HG03378 (cell line): ENCODE measurements at regions not wholly inside any gene's neighbourhood (a gene's known extent, or its start where the extent isn't known, plus 50 kb on each side); places are given as distances from the start of the nearest gene placed in this dataset.

Experiments used
- ATAC-seq: cut with Tn5 transposase; IDR thresholded peaks from one replicate; pipeline ENCODE4 v1.9.1; 2021; ENCODE audit warnings: mild to moderate bottlenecking, moderate library complexity; ENCODE audit not compliant: unreplicated experiment

DNA sequence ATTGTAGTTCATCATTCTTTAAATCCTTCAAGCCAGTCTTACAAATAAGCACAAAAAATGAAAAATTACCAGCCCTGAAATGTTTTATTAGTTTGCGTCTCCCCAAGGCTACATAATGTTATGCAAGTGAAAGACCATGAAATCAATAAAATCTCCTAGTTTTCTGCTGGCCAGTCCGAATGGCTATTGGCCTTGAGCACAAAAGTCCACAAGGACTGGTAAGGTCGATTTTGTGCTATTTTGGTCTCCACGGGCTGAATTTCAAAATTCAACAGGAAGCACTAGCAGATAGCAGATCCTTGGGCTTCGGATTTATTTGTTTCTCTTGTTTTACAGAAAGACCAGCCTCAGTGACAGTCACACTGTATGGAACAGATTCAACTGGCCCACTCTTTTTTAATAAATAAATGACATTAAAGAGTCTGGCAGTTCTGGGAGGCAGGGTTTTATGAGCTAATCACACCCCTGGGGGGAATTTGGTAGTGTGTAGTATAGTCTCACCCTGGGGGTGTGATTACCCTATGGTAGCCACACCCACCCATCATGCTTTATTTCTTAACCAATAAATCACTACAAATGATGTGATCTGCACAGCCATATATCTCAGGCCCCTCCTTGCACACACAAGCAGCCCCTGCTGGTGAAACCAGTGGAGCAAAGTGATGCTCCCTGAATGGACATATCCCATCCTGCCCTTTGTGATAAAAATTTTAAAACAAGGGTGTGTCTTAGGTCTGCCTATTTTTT is 51.1 kb upstream of the TMEM33 start:
- ATAC-seq: no peak

DNA sequence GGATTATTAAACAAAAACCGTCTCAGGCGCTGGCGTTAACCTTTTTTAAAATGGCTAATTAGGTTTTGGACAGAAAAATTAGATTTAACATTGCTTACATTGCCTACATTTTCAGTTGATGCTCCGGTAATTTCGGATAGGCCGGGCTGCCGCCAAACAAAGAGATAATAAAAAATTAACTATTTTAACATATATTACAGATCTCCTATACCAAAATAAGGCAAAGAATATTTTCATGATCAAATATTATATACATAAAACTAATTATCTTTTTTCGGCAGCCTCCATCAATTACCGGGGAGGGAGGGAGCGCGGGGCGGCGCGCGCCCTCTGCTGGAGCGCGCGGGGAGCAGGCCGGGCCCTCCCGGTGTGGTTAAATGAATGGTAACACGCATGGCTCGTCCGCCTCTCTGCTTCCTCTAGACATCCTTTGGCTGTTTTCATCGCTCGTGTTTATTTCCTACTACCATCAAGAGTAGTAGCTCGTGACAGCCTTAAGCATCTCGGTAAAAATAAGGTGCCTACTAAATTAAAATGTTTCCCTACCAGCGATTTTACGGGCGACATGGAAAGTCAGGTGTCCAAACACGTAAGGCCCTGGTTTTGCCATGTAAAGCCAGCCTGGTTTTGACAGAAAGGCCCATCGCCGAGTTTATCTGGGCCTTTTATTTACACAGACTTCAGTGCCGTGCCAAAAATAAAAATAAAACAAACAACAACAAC is 52.4 kb upstream of the TMEM33 start:
- ATAC-seq: no peak

DNA sequence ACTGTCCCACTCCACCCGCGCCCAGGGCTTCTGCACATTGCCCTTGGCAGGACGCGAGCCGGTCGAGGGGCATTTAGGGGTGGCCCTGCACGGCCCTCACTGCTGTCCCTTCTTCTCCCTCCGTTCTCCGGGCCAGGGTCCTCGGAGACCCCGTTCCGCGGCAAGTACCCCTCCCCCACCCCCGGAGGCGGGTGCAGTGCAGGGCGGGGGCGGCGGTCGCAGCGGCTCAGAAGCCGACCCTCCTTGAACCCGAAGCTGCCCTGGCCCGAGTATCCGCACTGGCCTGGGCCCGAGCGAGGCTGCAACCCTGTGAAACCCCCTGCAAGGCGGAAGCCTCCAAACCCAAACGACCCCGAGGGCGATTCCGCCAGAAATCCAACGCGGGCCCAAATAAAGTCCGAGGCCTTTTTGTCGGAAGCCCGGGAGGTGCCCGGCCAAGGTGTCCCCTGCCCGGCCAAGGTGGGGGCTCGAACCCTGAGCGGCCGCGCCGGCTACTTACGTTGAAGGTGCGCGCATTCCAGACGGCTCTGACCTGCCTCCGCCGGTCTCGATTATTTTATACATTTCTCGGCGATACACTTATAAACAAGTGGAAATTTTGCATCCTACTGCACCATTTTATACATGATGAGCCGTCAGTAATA is 53.1 kb upstream of the TMEM33 start:
- ATAC-seq: no peak

- no peak for ATAC-seq
Measured at GRCh38 chr4:41880840-41881831, 54.1 kb upstream of the TMEM33 start.

DNA sequence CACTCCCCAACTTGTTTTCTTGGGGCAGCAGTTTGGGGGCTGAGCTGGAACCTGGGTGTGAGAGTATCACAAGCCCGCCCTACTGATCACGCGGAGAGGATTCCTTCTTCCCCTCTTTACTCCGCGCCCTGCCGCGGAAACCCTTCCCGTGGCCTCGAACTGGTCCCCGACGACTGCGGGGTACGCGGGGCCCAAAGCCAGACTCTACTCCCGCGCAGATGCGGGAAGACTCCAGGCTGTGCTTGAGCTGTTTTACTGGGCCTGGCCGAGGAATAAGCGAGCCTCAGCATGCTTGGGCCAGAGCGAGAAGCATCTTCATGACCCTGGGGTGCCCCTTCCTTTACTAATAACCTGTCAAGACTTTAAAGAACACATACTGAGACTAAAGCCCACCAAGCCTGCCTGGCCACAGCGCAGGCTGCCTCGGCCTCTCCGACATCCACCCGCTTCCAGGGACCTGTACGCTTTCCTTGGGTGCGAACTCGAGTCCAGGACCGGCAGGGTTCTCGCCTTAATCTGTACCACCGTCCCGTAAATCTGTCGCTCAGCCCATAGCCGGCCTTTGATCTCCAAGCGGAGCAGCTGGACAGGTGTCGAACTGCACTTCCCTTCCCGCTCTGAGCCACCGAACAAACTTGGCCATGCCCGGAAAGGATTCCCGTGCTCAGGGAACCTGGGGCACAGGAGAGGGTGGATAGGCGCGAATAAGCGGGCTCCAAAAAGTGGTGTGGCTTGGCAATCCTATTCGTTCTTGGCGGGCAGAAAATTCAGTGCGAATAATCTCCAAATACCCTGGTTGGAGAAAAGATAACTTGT is 55.0 kb upstream of the TMEM33 start:
- ATAC-seq: no peak

DNA sequence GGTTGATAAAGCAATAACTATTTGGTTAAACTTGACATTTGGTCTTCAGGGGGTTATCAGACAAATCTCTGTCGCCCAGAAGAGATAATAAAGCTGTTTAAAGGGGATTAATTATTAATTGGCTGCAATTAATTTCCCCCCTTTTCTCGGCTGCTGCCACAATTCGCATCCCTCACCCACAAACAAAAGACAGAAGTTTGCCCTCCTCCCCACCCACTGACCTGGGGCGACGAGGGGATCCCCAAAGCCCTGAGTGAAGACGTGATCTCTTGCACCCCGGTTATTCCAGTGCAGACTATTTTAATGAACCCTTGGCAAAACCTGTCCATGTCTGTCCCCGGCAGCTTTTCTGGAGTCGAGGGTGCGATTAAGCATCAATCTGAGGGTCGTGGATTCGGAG is 55.7 kb upstream of the TMEM33 start:
- ATAC-seq: no peak

DNA sequence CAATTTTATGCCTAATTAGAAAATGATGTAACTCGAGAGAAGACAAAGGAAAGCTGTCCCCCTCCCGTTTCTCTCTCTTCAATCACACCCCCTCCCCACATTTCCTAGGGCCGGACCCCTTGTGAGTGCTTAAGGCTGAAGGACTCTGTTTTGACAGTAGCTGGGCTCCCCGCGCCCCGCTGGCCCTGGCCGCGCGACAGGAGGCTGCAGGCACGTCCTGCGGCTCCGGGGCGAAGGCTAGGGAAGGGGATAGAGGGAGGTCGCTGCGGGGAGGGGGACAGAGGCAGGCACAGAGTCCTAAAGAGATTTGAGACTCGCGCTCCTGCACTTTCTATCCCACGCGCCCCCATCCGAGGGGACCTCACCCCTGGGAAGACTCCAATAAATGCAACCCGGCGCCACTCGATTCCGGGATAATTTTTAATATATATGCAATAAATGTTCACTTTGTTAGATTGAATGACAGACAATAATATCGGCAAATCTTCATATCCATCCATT is 56.2 kb upstream of the TMEM33 start:
- no peak for ATAC-seq

GRCh38 chr4:41878170-41878969 is 56.9 kb upstream of the TMEM33 start:
- no peak for ATAC-seq

GRCh38 chr4:41877020-41877796 is 58.0 kb upstream of the TMEM33 start:
- no peak for ATAC-seq

- no peak for ATAC-seq
Measured at GRCh38 chr4:41874873-41875272, 60.4 kb upstream of the TMEM33 start.

GRCh38 chr4:41874398-41874797 is 60.8 kb upstream of the TMEM33 start:
- ATAC-seq: no peak

DNA sequence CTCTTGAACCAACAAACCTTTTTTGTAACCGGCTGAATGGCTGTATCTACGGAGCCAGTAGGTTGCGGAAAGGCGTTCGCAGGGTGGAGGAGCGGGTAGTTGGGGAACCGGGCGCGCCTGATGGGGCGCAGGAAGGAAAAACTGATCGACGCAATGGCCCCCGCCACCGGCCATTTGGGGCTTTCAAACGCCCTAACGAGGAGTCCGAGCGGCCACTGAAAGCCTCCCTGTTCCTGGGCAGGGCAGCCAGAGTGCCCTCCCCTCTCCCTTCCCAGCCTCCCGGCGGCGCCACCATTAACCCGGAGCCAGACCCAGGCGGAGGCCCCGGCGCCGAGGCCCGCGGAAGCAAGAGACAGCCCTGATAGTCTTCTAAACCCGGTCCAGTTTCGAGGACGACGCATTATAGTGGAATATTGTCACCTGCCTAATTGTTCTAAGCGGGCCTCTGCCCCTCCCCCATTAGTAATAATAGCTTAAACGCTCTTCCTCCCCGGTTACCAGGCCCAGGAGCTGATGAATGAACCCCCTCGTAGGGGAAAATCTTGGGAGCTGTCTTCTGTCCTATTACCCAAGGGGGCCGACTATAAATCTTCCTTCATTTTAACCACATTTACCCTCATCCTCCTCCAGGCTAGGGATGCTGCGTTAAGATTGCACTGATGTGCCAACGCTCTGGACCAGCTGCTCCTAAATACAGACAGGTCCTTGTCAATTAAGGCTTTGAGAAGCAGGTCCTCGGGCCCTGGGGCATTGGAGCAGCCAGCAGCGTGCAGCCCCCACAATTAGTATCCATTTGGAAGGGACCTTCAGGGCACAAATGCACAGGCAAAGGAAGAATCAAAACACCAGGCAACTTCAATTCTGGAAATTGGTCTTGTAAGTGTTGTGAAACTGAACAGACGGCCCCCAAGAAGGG is 61.6 kb upstream of the TMEM33 start:
- ATAC-seq: no peak

DNA sequence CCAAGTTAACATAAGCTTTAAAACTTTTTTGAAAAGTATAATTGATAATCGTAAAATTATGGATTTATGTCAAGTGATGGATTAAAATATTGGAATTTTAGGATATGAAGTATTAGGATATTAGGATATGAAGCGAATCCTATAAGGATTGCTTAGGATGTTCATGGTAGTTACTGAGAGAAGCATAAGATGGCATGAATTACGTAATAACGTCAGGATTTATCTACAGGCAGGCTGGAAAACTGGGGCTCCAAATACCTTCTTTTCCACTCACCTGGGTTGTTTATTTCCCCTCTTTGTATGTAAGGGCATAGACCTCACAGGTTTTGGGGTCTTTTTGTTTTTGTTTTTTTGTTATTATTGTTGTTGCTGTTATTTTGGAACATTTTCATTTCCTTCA is 65.2 kb upstream of the TMEM33 start:
- ATAC-seq: no peak

GRCh38 chr4:41866799-41867677 is 68.2 kb upstream of the TMEM33 start:
- ATAC-seq: no peak

DNA sequence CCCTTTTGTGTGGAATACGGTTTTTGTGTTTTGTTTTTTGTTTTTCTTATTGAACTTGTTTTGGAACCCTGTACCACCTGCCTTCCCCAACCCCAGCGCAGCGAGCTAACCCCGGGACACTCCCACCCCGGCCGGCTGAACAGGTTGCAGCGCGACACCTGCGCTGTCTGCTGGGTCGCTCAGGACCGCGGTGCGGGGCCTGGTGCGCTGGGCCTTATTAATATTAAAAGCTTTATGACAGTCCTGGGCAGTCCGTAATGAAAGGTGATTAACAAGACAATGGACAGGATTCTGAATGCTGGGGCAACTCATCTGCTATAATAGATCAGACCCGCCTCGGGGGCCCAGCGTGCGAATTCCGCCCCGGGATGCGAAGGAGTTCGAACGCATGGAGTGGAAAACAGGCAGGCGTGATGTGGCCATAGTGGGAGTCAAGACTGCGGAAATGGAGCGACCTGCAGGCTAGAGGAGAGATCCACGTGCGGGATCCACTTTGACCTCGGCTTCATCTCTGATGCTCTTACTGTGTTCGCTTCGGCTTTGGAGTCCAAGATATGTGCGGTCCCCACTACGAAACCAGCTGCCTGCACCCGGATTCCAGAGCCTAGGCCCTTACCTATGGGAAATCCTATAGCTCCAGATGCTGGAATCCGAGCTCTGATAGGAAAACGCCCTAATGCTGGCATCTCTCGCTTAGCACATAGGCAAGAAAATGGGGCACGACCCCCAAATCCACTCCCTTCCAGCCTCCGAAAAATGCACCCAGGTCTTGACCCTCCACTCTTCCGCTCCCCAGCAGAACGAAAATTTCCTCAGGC is 69.0 kb upstream of the TMEM33 start:
- no peak for ATAC-seq
